ENCODE measurements at regions not wholly inside any gene's neighbourhood (a gene's known extent, or its start where the extent isn't known, plus 50 kb on each side); places are given as distances from the start of the nearest gene placed in this dataset.

GRCh38 chr3:151935446-151935845 is 62.0 kb downstream of the SUCNR1 start:
- DNase-seq (ENCODE audit: low spot score): no peak

- DNase-seq (ENCODE audit: low spot score): peak; percentile 43
Measured at GRCh38 chr3:151940481-151940880, 67.0 kb downstream of the SUCNR1 start.

- no peak for DNase-seq (ENCODE audit: low spot score)
Measured at GRCh38 chr3:151943539-151943938, 70.1 kb downstream of the SUCNR1 start.

GRCh38 chr3:151944356-151944755 is 70.9 kb downstream of the SUCNR1 start:
- DNase-seq (ENCODE audit: low spot score): no peak

GRCh38 chr3:151946606-151947005 is 73.2 kb downstream of the SUCNR1 start:
- DNase-seq (ENCODE audit: low spot score): no peak

- DNase-seq (ENCODE audit: low spot score): no peak
Measured at GRCh38 chr3:151949706-151950105, 76.3 kb downstream of the SUCNR1 start.

- no peak for DNase-seq (ENCODE audit: low spot score)
Measured at GRCh38 chr3:151955356-151955755, 81.9 kb downstream of the SUCNR1 start.

- DNase-seq (ENCODE audit: low spot score): peak; percentile 38
Measured at GRCh38 chr3:151960961-151961580, 87.6 kb downstream of the SUCNR1 start.

GRCh38 chr3:151962352-151962751 is 88.9 kb downstream of the SUCNR1 start:
- no peak for DNase-seq (ENCODE audit: low spot score)

GRCh38 chr3:151962912-151963311 is 89.5 kb downstream of the SUCNR1 start:
- DNase-seq (ENCODE audit: low spot score): no peak

- no peak for DNase-seq (ENCODE audit: low spot score)
Measured at GRCh38 chr3:151964743-151965142, 91.3 kb downstream of the SUCNR1 start.

- no peak for DNase-seq (ENCODE audit: low spot score)
Measured at GRCh38 chr3:151969026-151969642, 95.7 kb downstream of the SUCNR1 start.

GRCh38 chr3:151971814-151972579 is 98.6 kb downstream of the SUCNR1 start:
- no peak for DNase-seq (ENCODE audit: low spot score)

- no peak for DNase-seq (ENCODE audit: low spot score)
Measured at GRCh38 chr3:151974067-151974466, 100.6 kb downstream of the SUCNR1 start.

- DNase-seq (ENCODE audit: low spot score): peak; percentile 34
Measured at GRCh38 chr3:151976211-151977050, 103.0 kb downstream of the SUCNR1 start.

GRCh38 chr3:151979906-151980305 is 106.5 kb downstream of the SUCNR1 start:
- no peak for DNase-seq (ENCODE audit: low spot score)

GRCh38 chr3:151983538-151983937 is 110.1 kb downstream of the SUCNR1 start:
- no peak for DNase-seq (ENCODE audit: low spot score)

GRCh38 chr3:151985787-151986430 is 112.5 kb downstream of the SUCNR1 start:
- DNase-seq (ENCODE audit: low spot score): no peak

GRCh38 chr3:151987893-151988292 is 114.5 kb downstream of the SUCNR1 start:
- no peak for DNase-seq (ENCODE audit: low spot score)

- no peak for DNase-seq (ENCODE audit: low spot score)
Measured at GRCh38 chr3:151989621-151990020, 116.2 kb downstream of the SUCNR1 start.

- no peak for DNase-seq (ENCODE audit: low spot score)
Measured at GRCh38 chr3:151990696-151991376, 117.4 kb downstream of the SUCNR1 start.

All from umbilical cord (tissue), 1 donor.